ENCODE measurements at regions not wholly inside any gene's neighbourhood (a gene's known extent, or its start where the extent isn't known, plus 50 kb on each side); places are given as distances from the start of the nearest gene placed in this dataset.

DNA sequence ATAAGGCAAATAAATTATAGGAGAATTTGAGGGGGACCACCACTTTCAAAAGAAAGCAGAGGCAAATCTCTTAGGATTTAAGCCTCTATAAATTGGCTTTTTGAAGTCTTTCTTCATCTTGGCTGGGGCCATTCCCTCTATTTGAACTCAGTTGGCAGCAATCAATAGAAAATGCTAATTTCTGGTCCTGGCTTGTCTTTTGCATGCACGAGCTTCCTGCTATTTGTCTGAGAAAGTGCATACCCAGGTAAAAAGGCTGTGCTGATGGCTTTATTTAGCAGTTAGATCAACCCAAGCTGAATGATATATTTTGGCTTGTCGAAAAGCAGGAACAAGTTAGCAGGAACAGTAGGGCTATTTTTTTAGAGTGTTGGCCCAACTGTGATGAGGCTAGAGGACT, 64.1 kb upstream of the GRAMD1B start:
- TF ChIP-seq, protein P1, sequence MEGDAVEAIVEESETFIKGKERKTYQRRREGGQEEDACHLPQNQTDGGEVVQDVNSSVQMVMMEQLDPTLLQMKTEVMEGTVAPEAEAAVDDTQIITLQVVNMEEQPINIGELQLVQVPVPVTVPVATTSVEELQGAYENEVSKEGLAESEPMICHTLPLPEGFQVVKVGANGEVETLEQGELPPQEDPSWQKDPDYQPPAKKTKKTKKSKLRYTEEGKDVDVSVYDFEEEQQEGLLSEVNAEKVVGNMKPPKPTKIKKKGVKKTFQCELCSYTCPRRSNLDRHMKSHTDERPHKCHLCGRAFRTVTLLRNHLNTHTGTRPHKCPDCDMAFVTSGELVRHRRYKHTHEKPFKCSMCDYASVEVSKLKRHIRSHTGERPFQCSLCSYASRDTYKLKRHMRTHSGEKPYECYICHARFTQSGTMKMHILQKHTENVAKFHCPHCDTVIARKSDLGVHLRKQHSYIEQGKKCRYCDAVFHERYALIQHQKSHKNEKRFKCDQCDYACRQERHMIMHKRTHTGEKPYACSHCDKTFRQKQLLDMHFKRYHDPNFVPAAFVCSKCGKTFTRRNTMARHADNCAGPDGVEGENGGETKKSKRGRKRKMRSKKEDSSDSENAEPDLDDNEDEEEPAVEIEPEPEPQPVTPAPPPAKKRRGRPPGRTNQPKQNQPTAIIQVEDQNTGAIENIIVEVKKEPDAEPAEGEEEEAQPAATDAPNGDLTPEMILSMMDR (conservative IDR thresholded peaks at IDR 0.05): no peak
- no peak for TF ChIP-seq ZFX (IDR thresholded peaks at IDR 0.05)
- no peak overlapping the region for H3K27ac ChIP-seq

DNA sequence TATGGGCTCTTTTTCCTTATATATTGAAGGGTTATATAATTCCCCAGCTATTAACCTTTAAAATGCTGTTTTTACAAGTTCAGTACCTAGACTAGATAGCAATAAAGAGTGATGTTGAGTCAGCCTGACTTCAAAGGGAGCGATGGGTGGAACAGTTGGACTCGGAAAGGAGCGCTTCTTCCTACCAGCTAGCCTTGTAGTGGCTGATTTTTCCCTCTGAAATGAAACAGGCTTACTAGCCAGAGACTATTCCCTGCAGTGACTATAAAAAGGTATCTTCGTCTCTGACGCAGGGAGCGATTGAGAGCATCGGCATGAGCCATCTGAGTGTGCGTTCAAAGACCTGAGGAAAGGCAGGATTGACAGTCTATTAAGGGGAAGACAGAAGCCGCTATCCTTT, 66.0 kb upstream of the GRAMD1B start:
- TF ChIP-seq ZFX (IDR thresholded peaks at IDR 0.05): no peak
- TF ChIP-seq, protein P1 (conservative IDR thresholded peaks at IDR 0.05): no peak
- H3K27ac ChIP-seq: no peak overlapping the region

GRCh38 chr11:123363556-123363955, 66.5 kb upstream of the GRAMD1B start:
- H3K27ac ChIP-seq: no peak overlapping the region
- TF ChIP-seq, protein P1 (conservative IDR thresholded peaks at IDR 0.05): no peak
- no peak for TF ChIP-seq ZFX (IDR thresholded peaks at IDR 0.05)

DNA sequence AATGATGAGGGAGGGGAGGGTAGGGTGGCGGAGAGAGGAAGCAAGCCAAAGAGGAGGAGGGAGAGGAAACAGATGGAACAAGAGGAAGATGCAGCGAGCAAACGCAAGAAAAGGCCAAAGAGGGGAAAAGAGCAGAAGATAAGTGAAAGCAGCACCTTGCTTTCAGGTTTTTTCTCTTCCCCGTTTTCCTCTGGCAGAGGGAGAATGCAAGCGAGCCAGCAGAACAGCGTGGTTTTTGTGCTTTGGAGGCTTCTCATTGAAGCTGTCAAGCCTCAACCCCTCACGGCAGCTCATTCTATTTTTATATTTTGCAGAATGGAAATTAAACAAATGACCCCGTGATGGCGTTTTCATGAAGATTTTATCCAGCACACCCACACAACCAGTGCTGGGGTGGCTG, 67.1 kb upstream of the GRAMD1B start:
- TF ChIP-seq, protein P1 (conservative IDR thresholded peaks at IDR 0.05): no peak
- TF ChIP-seq ZFX (IDR thresholded peaks at IDR 0.05): no peak
- no peak overlapping the region for H3K27ac ChIP-seq

DNA sequence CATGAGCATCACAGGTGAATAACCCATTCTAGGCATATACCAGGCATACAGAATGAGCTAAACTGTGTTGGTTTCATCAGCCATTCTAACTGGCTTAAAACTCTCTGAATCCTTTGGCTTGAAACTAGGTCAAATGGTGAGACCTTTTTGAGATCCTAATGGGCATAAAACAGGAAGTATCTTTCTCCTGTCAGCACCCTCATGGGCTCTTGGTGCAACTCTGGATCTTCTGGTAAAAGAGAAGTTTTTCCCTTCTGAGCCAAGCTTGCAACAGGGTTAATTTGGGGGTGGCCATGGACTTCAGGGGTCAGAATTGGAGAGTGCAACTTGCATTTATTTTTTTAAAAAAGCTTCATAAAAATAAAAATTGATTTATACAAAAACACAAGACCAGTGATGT, 67.9 kb upstream of the GRAMD1B start:
- no peak overlapping the region for H3K27ac ChIP-seq
- TF ChIP-seq, protein P1 (conservative IDR thresholded peaks at IDR 0.05): no peak
- no peak for TF ChIP-seq ZFX (IDR thresholded peaks at IDR 0.05)

- H3K27ac ChIP-seq: no peak overlapping the region
- no peak for TF ChIP-seq ZFX (IDR thresholded peaks at IDR 0.05)
- TF ChIP-seq, protein P1 (conservative IDR thresholded peaks at IDR 0.05): no peak
Observed at GRCh38 chr11:123361110-123361509, 69.0 kb upstream of the GRAMD1B start.

- TF ChIP-seq, protein P1 (conservative IDR thresholded peaks at IDR 0.05): no peak
- no peak for TF ChIP-seq ZFX (IDR thresholded peaks at IDR 0.05)
- H3K27ac ChIP-seq: no peak overlapping the region
Observed at GRCh38 chr11:123360267-123360936, 69.7 kb upstream of the GRAMD1B start.

All from C4-2B (cell line).